Lower leg skin (tissue), 3 donors: ENCODE measurements at regions not wholly inside any gene's neighbourhood (a gene's known extent, or its start where the extent isn't known, plus 50 kb on each side); places are given as distances from the start of the nearest gene placed in this dataset.

Experiments used
- CTCF ChIP-seq, 3 donors: fragments of 450-650 bp; IDR thresholded peaks; one replicate each; pipeline ENCODE4 v1.5.1; 2016; ENCODE audit warnings: antibody characterized with exemption in 3 of 3, mild to moderate bottlenecking in 3 of 3, moderate library complexity in 2 of 3
- POLR2A ChIP-seq, 2 donors: fragments of 450-650 bp; IDR thresholded peaks; one replicate each; pipeline ENCODE4 v1.6.1; 2016 to 2017; ENCODE audit warnings: antibody characterized with exemption in 2 of 2, mild to moderate bottlenecking in 1 of 2, moderate library complexity in 1 of 2

- TF ChIP-seq CTCF (IDR thresholded peaks at IDR 0.05) (no peak), POLR2A (IDR thresholded peaks at IDR 0.05) (no peak)
Observed at GRCh38 chr3:159271799-159272512, 470.1 kb downstream of the MFSD1 start.
